H1 (cell line): ENCODE measurements at regions not wholly inside any gene's neighbourhood (a gene's known extent, or its start where the extent isn't known, plus 50 kb on each side); places are given as distances from the start of the nearest gene placed in this dataset.

Experiments used
- EP300 ChIP-seq, 2 experiments: IDR thresholded peaks; 1 replicate in 1 of 2; 2 replicates in 1 of 2; pipeline ENCODE4 v1.6.1; 2011 to 2012; ENCODE audit warnings: low read depth in 2 of 2, low read length in 2 of 2, mild to moderate bottlenecking in 2 of 2, borderline replicate concordance in 1 of 2, inconsistent platforms in 1 of 2, moderate library complexity in 1 of 2

DNA sequence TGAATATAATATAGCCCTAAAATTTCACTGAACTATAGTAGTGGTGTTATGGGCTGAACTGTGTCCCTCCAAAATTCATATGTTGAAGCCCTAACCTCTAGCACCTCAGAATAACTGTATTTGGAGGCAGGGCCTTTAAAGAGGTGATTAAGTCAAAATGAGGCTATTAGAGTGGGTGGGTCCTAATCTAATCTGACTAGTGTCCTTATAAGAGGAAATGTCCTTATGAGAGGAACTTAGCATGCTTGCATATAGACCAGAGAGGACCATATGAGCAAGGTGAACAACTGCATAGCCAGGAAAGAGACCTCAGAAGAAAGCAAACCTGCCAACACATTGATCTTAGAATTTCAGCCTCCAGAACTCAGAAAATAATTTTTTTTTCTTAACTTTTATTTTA lies 238.4 kb downstream of the ZEB2 start (continued):
- no peak for TF ChIP-seq EP300 (IDR thresholded peaks at IDR 0.05; ENCODE audit: borderline replicate concordance in 1 of 2, low read depth in 2 of 2, low read length in 2 of 2)
